ENCODE measurements at regions not wholly inside any gene's neighbourhood (a gene's known extent, or its start where the extent isn't known, plus 50 kb on each side); places are given as distances from the start of the nearest gene placed in this dataset.

DNA sequence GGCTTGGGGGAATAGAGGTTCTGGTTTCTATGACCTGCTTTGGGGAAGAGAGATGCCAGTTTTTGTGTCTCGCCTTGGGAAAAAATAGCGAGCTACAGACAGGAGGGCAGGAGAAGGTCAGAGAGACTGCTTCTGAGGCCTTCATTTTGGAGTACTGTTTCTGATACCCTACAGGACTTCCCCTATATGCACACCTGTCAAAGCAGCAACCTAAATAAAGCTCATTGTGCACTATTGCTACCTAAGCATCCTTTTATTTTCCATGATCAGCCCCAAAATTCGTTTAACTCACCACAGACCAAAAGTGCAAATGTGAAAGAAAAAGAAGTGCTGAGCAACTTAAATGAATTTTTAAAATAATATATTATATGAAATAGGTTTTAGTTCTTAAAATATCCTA lies 145.6 kb upstream of the CHRM3 start (continued):
- TF ChIP-seq MGA (IDR thresholded peaks at IDR 0.05) (no peak), CHAMP1 (IDR thresholded peaks at IDR 0.05) (no peak), SAFB2 (IDR thresholded peaks at IDR 0.05; ENCODE audit: borderline replicate concordance, low read depth, low read length, severe bottlenecking) (no peak), KLF6 (CRISPR knock-in tag; IDR thresholded peaks at IDR 0.05; ENCODE audit: borderline replicate concordance) (no peak), ZNF12 (CRISPR knock-in tag; IDR thresholded peaks at IDR 0.05) (no peak), ATF2 (CRISPR knock-in tag; IDR thresholded peaks at IDR 0.05) (no peak)
- TF ChIP-seq, protein P1, sequence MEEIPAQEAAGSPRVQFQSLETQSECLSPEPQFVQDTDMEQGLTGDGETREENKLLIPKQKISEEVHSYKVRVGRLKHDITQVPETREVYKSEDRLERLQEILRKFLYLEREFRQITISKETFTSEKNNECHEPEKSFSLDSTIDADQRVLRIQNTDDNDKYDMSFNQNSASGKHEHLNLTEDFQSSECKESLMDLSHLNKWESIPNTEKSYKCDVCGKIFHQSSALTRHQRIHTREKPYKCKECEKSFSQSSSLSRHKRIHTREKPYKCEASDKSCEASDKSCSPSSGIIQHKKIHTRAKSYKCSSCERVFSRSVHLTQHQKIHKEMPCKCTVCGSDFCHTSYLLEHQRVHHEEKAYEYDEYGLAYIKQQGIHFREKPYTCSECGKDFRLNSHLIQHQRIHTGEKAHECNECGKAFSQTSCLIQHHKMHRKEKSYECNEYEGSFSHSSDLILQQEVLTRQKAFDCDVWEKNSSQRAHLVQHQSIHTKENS (CRISPR knock-in tag; IDR thresholded peaks at IDR 0.05): no peak
- TF ChIP-seq, protein P2, sequence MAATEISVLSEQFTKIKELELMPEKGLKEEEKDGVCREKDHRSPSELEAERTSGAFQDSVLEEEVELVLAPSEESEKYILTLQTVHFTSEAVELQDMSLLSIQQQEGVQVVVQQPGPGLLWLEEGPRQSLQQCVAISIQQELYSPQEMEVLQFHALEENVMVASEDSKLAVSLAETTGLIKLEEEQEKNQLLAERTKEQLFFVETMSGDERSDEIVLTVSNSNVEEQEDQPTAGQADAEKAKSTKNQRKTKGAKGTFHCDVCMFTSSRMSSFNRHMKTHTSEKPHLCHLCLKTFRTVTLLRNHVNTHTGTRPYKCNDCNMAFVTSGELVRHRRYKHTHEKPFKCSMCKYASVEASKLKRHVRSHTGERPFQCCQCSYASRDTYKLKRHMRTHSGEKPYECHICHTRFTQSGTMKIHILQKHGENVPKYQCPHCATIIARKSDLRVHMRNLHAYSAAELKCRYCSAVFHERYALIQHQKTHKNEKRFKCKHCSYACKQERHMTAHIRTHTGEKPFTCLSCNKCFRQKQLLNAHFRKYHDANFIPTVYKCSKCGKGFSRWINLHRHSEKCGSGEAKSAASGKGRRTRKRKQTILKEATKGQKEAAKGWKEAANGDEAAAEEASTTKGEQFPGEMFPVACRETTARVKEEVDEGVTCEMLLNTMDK (IDR thresholded peaks at IDR 0.05; ENCODE audit: borderline replicate concordance, insufficient read depth, low read depth, low read length, poor library complexity, severe bottlenecking): no peak

Measured in K562 (cell line).